GM12801 (cell line): ENCODE measurements at regions not wholly inside any gene's neighbourhood (a gene's known extent, or its start where the extent isn't known, plus 50 kb on each side); places are given as distances from the start of the nearest gene placed in this dataset.

ENCODE experiments used
- CTCF ChIP-seq: IDR thresholded peaks from one replicate; pipeline ENCODE4 v1.5.1; 2011; ENCODE audit warnings: control low read depth; ENCODE audit not compliant: insufficient read length; ENCODE audit errors: extremely low read depth

- TF ChIP-seq CTCF, result no peak
Measured at GRCh38 chr15:93640411-93640962, 551.5 kb upstream of the RGMA start.

- TF ChIP-seq CTCF, result no peak
Measured at GRCh38 chr15:93631958-93632618, 543.1 kb upstream of the RGMA start.

GRCh38 chr15:93619597-93619996 is 530.6 kb upstream of the RGMA start:
- no peak for TF ChIP-seq CTCF

- no peak for TF ChIP-seq CTCF
Measured at GRCh38 chr15:93617443-93617842, 528.4 kb upstream of the RGMA start.

- TF ChIP-seq CTCF, result no peak
Measured at GRCh38 chr15:93614386-93615104, 525.5 kb upstream of the RGMA start.

GRCh38 chr15:93613386-93613785 is 524.4 kb upstream of the RGMA start:
- no peak for TF ChIP-seq CTCF

GRCh38 chr15:93612953-93613352 is 523.9 kb upstream of the RGMA start:
- no peak for TF ChIP-seq CTCF
